ENCODE measurements at regions not wholly inside any gene's neighbourhood (a gene's known extent, or its start where the extent isn't known, plus 50 kb on each side); places are given as distances from the start of the nearest gene placed in this dataset.

GRCh38 chr5:155394727-155395126, 381.2 kb downstream of the KIF4B start:
- no peaks in the 10 kb centered on the region for H3K4me1 ChIP-seq
- H3K36me3 ChIP-seq (ENCODE audit: insufficient read depth in 1 of 2, low read depth in 1 of 2) = no peaks in the 10 kb centered on the region
- ATAC-seq = no peak
- no peak overlapping the region for H3K27ac ChIP-seq
- TF ChIP-seq CTCF (IDR thresholded peaks at IDR 0.05) = no peak
- intact Hi-C loops (cut with DNase I) = no loop called here
- H3K27me3 ChIP-seq (ENCODE audit: insufficient read depth in 3 of 3, low read length in 2 of 3) = peaks cover 0 to 2% (median 0%) of the 10 kb centered on the region in 3 donors
- H3K9me3 ChIP-seq = no peaks in the 10 kb centered on the region
- H3K4me3 ChIP-seq = no peak overlapping the region
- DNase-seq = no peak

DNA sequence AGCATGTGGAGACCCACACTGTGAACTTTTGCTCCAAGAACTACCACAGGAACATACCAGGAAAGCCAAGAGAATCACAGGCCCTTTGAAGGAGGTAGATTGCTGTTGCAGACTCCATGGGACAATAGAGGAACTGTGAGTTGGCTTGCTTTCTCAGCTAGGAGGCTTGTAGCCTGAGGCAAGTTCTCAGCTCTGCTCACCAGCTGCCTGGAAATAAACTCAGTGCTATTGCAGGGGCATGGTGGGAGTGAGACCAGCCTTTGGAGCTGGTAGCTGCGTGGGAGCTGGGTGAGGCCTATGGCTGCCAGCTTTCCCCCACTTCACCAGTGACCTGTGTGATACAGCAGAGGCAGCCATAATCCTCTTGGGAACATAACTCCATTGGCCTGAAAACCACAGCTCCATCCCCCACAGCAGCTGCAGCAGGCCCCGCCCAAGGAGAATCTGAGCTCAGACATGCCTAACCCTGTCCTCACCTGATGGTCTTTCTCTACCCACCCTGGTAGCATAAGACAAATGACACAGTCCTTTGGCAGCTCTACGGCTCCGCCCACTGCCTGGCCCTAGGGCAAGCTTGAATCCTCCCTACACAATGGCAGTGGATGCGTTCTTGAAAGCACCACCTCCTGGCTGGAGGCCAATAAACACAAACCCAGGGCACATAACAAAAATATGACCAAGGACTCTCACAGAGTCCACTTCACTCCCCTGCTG, 389.5 kb downstream of the KIF4B start:
- no peak for TF ChIP-seq CTCF (IDR thresholded peaks at IDR 0.05)
- no peak for ATAC-seq
- no peak overlapping the region for H3K27ac ChIP-seq
- H3K9me3 ChIP-seq = no peaks in the 10 kb centered on the region
- no peaks in the 10 kb centered on the region for H3K36me3 ChIP-seq (ENCODE audit: insufficient read depth in 1 of 2, low read depth in 1 of 2)
- no peak overlapping the region for H3K4me3 ChIP-seq
- DNase-seq = no peak
- H3K4me1 ChIP-seq = no peaks in the 10 kb centered on the region
- intact Hi-C loops (cut with DNase I) = no loop called here
- 66 to 79% (median 73%) methylated on average over 5 of the region's 5 CpGs for WGBS, 3 donors
- peaks cover 0 to 2% (median 0%) of the 10 kb centered on the region in 3 donors for H3K27me3 ChIP-seq (ENCODE audit: insufficient read depth in 3 of 3, low read length in 2 of 3)

DNA sequence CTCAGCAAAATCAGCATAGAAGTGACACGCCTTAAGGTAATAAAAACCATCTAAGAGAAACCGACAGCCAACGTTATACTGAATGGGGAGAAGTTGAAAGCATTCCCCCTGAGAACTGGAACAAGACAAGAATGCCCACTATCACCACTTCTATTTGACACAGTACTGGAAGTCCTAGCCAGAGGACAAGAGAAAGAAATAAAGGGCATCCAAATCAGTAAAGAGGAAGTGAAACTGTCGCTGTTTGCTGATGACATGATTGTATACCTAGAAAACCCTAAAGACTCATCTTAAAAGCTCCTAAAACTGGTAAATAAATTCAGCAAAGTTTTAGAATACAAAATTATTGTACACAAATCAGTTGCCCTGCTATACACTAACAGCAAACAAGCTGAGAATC, 393.3 kb downstream of the KIF4B start:
- Histone ChIP-seq H3K27ac (no peak overlapping the region), H3K27me3 (ENCODE audit: insufficient read depth in 3 of 3, low read length in 2 of 3) (no peaks in the 10 kb centered on the region), H3K4me1 (no peaks in the 10 kb centered on the region), H3K4me3 (no peak overlapping the region), H3K9me3 (no peaks in the 10 kb centered on the region), H3K36me3 (ENCODE audit: insufficient read depth in 1 of 2, low read depth in 1 of 2) (no peaks in the 10 kb centered on the region)
- DNase-seq (no peak), ATAC-seq (no peak)
- no peak for TF ChIP-seq CTCF (IDR thresholded peaks at IDR 0.05)
- intact Hi-C loops (cut with DNase I) = no loop called here
- WGBS, 3 donors = 79 to 88% (median 80%) methylated on average over 4 of the region's 4 CpGs

DNA sequence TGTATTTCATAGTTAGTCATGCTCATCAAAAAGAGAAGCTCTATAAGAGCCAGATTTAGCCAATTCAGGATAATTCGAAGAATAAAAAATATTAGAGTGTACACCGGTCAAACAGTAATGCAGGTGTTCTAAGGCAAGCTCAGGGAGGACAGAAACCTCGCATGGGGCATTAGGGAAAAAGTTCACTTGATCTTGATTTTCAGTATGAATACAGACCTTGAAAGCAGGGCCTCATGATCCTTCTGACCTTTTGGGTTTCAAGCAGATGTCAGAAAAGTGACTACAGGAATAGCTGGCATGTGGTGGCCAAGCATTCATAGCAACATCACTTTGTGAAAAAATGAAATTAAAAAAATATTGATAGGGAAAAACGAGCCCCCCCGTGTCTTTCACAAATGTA, 394.9 kb downstream of the KIF4B start:
- no peak for DNase-seq
- WGBS, 3 donors = 59 to 82% (median 72%) methylated on average over 5 of the region's 5 CpGs
- intact Hi-C loops (cut with DNase I) = no loop called here
- no peak for ATAC-seq
- Histone ChIP-seq H3K4me3 (no peak overlapping the region), H3K4me1 (no peaks in the 10 kb centered on the region), H3K27ac (no peak overlapping the region), H3K9me3 (no peaks in the 10 kb centered on the region), H3K27me3 (ENCODE audit: insufficient read depth in 3 of 3, low read length in 2 of 3) (peaks cover 0 to 4% (median 0%) of the 10 kb centered on the region in 3 donors), H3K36me3 (ENCODE audit: insufficient read depth in 1 of 2, low read depth in 1 of 2) (no peaks in the 10 kb centered on the region)
- TF ChIP-seq CTCF (IDR thresholded peaks at IDR 0.05) = no peak

DNA sequence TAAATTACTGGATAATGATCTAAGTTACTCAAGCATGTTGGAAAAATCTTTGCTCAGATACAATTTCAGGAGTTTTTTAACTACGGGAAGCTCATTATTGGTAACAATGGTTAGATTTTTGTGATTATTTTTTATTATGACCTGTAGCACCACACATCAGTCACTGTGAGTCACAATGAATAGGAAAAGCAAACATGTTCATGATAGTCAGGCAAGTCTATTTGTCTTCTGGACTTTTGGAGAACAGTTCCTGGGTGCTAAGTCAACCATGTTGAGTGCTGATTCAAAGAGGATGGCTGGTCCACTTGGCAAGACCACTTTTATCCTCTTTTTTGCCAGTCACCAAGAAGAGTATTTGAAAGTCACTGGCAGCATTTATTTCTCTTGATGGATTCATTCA, 403.2 kb downstream of the KIF4B start:
- 57 to 80% (median 72%) methylated on average over 1 of the region's 1 CpG for WGBS, 3 donors
- TF ChIP-seq CTCF (IDR thresholded peaks at IDR 0.05) = no peak
- no peaks in the 10 kb centered on the region for H3K9me3 ChIP-seq
- H3K4me1 ChIP-seq = no peaks in the 10 kb centered on the region
- DNase-seq (no peak), ATAC-seq (no peak)
- H3K27ac ChIP-seq = no peak overlapping the region
- intact Hi-C loops (cut with DNase I) = no loop called here
- H3K27me3 ChIP-seq (ENCODE audit: insufficient read depth in 3 of 3, low read length in 2 of 3) = peaks cover 0 to 4% (median 0%) of the 10 kb centered on the region in 3 donors
- no peaks in the 10 kb centered on the region for H3K36me3 ChIP-seq (ENCODE audit: insufficient read depth in 1 of 2, low read depth in 1 of 2)
- no peak overlapping the region for H3K4me3 ChIP-seq
